Mucosa of gallbladder (tissue), 1 donor: ENCODE measurements at regions not wholly inside any gene's neighbourhood (a gene's known extent, or its start where the extent isn't known, plus 50 kb on each side); places are given as distances from the start of the nearest gene placed in this dataset.
"Not testable (repeated sequence)": the region's sequence is repeated elsewhere in the genome, so short reads cannot be mapped to it uniquely, and the experiment has no call there.

ENCODE experiments used
- DNase-seq: peaks from one replicate; pipeline ENCODE4 v3.0.0-alpha.2; 2020; ENCODE audit warnings: low spot score
- donor health status: DM: no; HTN: no; CAD: no.

DNA sequence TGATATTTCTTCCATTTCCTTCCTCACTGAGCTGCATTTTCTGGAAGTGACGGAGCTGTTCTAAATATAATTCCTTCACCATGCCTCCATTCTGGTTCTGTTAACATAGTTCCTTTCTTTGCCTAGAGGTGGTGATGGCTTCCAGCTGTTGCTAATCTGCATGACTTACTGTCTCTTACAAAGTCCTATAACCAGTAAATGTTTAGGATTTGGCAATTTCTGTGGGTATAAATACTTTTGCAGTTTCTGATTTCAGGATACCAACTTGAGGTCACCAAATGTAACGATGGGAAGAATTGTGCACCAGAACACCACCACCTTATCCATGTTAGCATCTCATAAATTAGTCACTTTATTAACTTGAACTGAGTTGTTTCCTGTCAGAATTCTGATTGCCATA is 101.7 kb upstream of the FN1 start:
- DNase-seq: peak; percentile 16

DNA sequence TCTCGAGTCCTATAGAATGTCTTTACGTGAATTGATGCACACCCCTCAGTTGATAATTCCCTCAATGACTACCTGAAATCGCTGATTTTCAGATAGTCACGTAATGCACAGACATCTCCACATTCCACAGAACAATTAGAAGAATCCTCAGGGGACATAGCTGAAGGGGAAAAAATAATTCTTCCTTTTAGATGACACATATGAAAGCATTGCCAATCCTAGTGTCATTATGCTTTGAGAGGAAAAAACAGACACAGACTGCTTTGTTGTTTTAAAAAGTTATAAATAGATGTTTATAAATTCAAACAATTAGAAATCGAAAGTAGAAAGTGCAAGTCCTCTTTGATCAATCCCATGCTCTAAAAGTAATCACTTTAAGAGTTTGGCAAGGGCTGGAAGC is 100.6 kb upstream of the FN1 start:
- DNase-seq: no peak

DNA sequence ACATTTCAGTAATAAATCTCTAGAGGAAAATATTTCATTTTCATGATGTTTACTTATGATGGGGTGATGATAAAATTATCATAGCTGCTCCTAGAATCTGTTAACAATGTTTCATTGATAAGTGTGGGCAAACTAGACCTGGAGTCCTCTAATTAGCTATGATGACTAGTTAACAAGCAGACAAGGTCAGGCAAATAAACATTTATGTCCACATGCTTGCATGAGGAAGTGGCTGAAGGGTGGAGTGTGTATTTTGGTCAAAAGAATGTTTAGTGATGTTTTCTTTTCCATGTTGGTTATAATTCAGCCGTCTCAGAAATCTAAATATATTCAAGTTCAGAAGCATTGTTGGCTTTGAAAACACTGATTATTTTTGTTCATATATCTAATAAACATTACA is 99.9 kb upstream of the FN1 start:
- DNase-seq: no peak

DNA sequence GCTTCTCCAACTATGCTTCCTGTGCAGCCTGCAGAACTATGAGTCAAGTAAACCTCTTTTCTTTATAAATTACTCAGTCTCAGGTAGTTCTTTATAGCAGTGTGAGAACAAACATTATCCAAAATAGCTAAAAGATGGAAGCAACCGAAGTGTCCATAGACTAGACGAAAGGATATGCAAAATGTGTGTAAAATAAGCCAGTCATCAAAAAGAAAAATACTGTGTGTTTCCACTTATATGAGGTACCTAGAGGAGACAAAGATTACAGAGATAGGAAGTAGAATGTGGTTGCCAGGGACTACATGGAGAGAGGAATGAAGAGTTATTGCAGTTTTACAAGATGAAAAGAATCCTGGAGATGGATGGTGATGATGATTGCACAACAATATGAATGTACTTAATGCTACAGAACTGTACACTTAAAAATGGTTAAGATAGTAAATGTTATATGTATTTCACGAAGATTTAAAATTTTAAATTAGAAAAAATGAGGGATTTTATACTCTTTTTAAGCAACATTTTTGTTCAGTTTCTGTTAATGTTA is 99.3 kb upstream of the FN1 start:
- DNase-seq: no peak

- DNase-seq: not testable (repeated sequence)
These were observed 97.8 kb upstream of the FN1 start for GRCh38 chr2:215533716-215534115.

DNA sequence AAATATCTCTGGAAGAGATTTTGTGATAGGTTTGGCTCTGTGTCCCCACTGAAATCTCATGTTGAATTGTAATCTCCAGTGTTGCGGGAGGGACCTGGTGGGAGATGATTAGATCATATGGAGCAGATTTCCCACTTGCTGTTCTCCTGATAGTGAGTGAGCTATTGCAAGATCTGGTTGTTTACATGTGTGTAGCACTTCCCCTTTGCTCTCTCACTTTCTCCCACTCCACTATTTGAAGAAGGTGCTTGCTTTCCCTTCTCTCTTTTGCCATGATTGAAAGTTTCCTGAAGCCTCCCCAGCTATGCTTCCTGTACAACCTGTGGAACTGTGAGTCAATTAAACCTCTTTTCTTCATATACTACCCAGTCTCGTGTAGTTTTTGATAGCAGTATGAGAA is 97.0 kb upstream of the FN1 start:
- no peak for DNase-seq

GRCh38 chr2:215531284-215531683 is 95.4 kb upstream of the FN1 start:
- DNase-seq: no peak

- no peak for DNase-seq
These were observed 94.5 kb upstream of the FN1 start for GRCh38 chr2:215530191-215530968.

- DNase-seq: no peak
These were observed 93.4 kb upstream of the FN1 start for GRCh38 chr2:215529271-215529670.

DNA sequence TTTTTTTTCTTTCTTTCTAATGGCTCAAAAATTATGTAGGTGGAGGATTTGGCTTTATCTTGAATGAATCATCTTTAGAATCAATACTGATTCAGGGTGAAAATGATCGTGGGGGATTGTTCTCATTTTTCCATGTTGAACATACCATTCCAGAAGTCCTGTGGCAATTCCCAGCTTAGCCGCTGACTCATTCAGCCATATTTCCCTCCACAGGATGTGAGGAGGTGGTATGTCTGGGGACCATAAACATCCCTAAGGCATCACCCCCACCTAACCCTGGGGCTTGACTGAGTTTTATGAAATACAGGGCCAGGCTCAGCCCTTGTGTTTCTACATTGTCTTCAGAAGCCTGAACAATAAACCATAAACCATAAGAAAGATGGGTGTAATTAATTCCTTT is 92.7 kb upstream of the FN1 start:
- no peak for DNase-seq

GRCh38 chr2:215527736-215528135 is 91.9 kb upstream of the FN1 start:
- no peak for DNase-seq

- no peak for DNase-seq
These were observed 90.5 kb upstream of the FN1 start for GRCh38 chr2:215526341-215526740.

- DNase-seq: no peak
These were observed 86.4 kb upstream of the FN1 start for GRCh38 chr2:215522237-215522636.

- DNase-seq: no peak
These were observed 85.2 kb upstream of the FN1 start for GRCh38 chr2:215521031-215521430.

- DNase-seq: no peak
These were observed 81.5 kb upstream of the FN1 start for GRCh38 chr2:215517391-215517790.

- DNase-seq: no peak
These were observed 78.6 kb upstream of the FN1 start for GRCh38 chr2:215514516-215514915.

DNA sequence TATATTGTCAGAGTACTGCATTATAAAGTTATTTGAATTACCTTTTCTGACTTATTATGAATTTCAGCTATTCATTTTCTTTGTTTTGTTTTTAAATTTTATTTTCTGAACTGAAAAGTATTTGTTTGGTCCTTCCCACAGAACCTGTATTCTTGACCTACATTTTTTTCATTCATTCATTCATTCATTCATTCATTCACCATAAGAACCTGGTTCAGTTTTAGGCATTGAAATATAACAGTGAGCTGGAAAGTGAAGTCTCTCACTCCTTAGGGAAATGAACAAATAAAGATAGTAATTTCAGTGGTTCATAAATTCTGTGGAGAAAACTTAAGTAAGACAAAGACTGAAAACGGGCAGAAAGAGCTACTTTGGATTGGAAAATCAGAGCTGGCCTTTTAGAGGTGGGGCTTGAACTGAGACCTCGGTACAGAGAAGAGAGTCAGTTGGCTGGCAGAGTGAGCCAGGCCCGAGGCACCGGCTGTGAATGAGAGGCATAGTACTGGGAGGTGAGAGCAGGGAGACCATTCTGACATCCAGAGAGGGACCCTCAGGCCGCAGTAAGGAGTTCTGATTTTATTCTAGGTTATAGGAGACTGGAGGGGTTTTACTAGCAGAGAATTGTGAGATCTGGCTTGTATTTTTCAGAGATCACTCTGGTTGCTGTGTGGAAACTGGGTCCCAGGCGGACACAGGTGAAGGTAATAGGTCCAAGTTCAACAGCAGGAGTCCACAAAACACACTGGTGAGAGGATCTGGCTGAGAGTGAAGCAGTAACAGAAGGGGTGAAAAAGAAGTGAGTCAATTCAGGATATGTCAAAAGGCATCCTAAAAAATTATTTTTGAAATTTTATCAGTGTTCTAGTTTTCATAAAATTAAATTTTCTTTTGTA is 75.8 kb upstream of the FN1 start:
- no peak for DNase-seq

- no peak for DNase-seq
These were observed 72.0 kb upstream of the FN1 start for GRCh38 chr2:215507836-215508235.

- DNase-seq: no peak
These were observed 71.3 kb upstream of the FN1 start for GRCh38 chr2:215507136-215507535.

DNA sequence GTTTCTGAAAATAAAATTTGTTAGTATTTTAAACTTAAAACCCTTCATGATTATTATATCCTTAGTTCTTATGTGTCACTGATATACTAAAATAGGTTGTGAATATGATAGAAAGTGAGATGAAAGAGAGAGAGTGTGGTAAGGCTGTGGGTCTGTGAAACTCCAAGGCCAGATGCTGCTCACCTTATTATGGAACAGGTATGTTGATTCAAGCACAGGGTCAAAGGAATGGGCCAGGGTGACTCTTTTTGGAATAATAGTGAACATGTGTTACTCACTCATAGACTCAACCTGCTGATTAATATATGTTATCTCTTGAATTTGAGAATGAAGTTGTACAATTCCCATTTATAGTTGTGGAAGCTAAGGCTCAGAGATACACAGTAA is 70.7 kb upstream of the FN1 start:
- no peak for DNase-seq

DNA sequence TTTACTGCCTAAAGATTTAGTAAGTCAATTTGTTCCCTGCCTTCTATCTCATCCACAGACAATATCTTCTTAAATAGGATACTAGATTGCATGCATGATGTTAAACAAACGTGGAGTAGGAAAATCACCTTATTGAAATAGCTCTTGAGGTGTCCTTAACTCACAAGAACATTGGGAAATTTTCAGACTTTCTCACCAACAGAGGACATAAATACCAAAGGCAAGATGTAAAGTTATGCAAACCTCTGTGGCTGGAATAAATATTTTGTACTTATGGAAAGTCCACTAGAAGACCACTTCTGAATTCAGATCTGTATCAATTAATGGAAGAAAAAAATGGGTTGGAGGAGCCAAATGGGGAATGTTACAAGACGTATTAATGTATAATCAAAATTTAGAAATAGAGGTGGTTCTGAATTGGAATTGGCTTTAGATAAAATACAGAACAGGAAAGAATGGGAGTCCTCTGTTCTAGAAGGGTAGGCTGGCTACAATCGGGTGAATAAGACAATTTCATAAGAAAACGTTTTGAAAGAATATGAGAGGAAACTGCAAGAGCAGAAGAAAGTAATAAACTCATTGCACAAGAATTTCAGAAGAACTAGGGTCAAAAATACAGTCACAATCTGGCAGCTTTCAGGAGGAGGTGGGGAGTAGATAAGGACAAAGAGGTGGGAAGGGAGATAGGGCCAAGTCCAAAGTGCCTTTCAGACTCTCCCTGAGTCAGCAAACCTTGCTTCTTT is 69.3 kb upstream of the FN1 start:
- peak; percentile 30 for DNase-seq

- no peak for DNase-seq
These were observed 68.7 kb upstream of the FN1 start for GRCh38 chr2:215504547-215504946.
